A549 (cell line): ENCODE measurements at regions not wholly inside any gene's neighbourhood (a gene's known extent, or its start where the extent isn't known, plus 50 kb on each side); places are given as distances from the start of the nearest gene placed in this dataset.

Source experiments
- ATAC-seq, 2 experiments: fragments of 200-7000 bp in 1 of 2; fragments of >200 bp in 1 of 2; cut with Nextera tagmentation in 1 of 2; cut with Tn5 transposase in 1 of 2; 3 replicates each; pipeline versions ENCODE4 v1.8.0 to v1.9.1; 2018 to 2020; ENCODE audit warnings: mild to moderate bottlenecking in 1 of 2, moderate library complexity in 1 of 2
- CTCF ChIA-PET: fragments of 300-600 bp; sonication (Branson Sonifier 250); formaldehyde crosslinking; extraction: SDS; loops from one replicate; lab custom pipeline; 2021; ENCODE audit warnings: antibody characterized with exemption, inconsistent platforms; lab: Yijun Ruan, JAX
- POLR2A ChIA-PET: fragments of 350-600 bp; formaldehyde crosslinking; extraction: SDS; loops from one replicate; lab custom pipeline; 2021; ENCODE audit warnings: antibody characterized with exemption, inconsistent platforms; lab: Yijun Ruan, JAX
- DNase-seq, 2 experiments: peaks; one replicate each; pipeline versions ENCODE4 v3.0.0 to v3.0.0-alpha.2; 2011 to 2016; ENCODE audit warnings: low read depth in 1 of 2, low spot score in 1 of 2
- FAIRE-seq: peaks from 2 replicates; lab custom pipeline; 2011; peaks lifted over from hg19 to GRCh38; lab: Jason Lieb, UNC
- H3K27ac ChIP-seq, 2 experiments: fragments of >200 bp; sonication (Bioruptor Twin); formaldehyde crosslinking; 3 replicates each; pipeline ENCODE4 v1.5.1; 2016 to 2017
- H3K4me1 ChIP-seq: fragments of >200 bp; sonication (Bioruptor Twin); formaldehyde crosslinking; 3 replicates; pipeline ENCODE4 v1.6.1; 2016
- H3K4me2 ChIP-seq: fragments of >200 bp; sonication (Bioruptor Twin); formaldehyde crosslinking; 3 replicates; pipeline ENCODE4 v1.6.1; 2016
- H3K4me3 ChIP-seq: fragments of >200 bp; sonication (Bioruptor Twin); formaldehyde crosslinking; 3 replicates; pipeline ENCODE4 v1.5.1; 2016
- H3K9me3 ChIP-seq: fragments of >200 bp; sonication (Bioruptor Twin); formaldehyde crosslinking; 3 replicates; pipeline ENCODE4 v1.6.1; 2016
- CBX2 ChIP-seq: fragments of 200-600 bp; sonication (generic); IDR thresholded peaks from 2 replicates; pipeline ENCODE4 v1.6.1; 2016; ENCODE audit warnings: low read depth, mild to moderate bottlenecking, borderline replicate concordance
- CBX8 ChIP-seq: fragments of 200-600 bp; sonication (generic); IDR thresholded peaks from 2 replicates; pipeline ENCODE4 v1.6.1; 2016
- CHD2 ChIP-seq: fragments of 150-350 bp; IDR thresholded peaks from 2 replicates; pipeline ENCODE4 v1.6.1; 2014; ENCODE audit warnings: low read length; ENCODE audit not compliant: partially characterized antibody
- CTCF ChIP-seq: fragments of >200 bp; sonication (Bioruptor Twin); formaldehyde crosslinking; IDR thresholded peaks from 3 replicates; pipeline ENCODE4 v1.5.1; 2016
- ELK1 ChIP-seq: fragments of 150-350 bp; IDR thresholded peaks from 2 replicates; pipeline ENCODE4 v1.6.1; 2014; ENCODE audit warnings: low read depth, mild to moderate bottlenecking, low read length
- FOSL2 ChIP-seq, 2 experiments: fragments of 450-650 bp in 1 of 2; fragments of >200 bp in 1 of 2; sonication (Bioruptor Twin) in 1 of 2; formaldehyde crosslinking; IDR thresholded peaks; 2 replicates each; pipeline versions ENCODE4 v1.5.0 to v1.6.1; 2016 to 2020; ENCODE audit warnings: mild to moderate bottlenecking in 1 of 2, moderate library complexity in 1 of 2
- HDAC2 ChIP-seq: fragments of 200-600 bp; sonication (generic); IDR thresholded peaks from 2 replicates; pipeline ENCODE4 v1.6.1; 2016
- HES2 ChIP-seq: fragments of >200 bp; sonication (Bioruptor Twin); formaldehyde crosslinking; IDR thresholded peaks from 2 replicates; pipeline ENCODE4 v1.6.1; 2016
- HMGXB4 ChIP-seq: fragments of 250-450 bp; sonication (Bioruptor Pico); IDR thresholded peaks from 2 replicates; pipeline ENCODE4 v1.5.0; 2021; ENCODE audit warnings: mild to moderate bottlenecking, moderate library complexity, borderline replicate concordance
- HOXA7 ChIP-seq: fragments of 250-450 bp; sonication (Bioruptor Pico); IDR thresholded peaks from 2 replicates; pipeline ENCODE4 v1.5.0; 2020; ENCODE audit warnings: mild to moderate bottlenecking, moderate library complexity
- HOXB5 ChIP-seq: fragments of 250-450 bp; sonication (Bioruptor Pico); IDR thresholded peaks from 2 replicates; pipeline ENCODE4 v1.5.0; 2020; ENCODE audit warnings: mild to moderate bottlenecking, moderate library complexity
- JUNB ChIP-seq: fragments of >200 bp; sonication (Bioruptor Twin); formaldehyde crosslinking; IDR thresholded peaks from 2 replicates; pipeline ENCODE4 v1.6.1; 2016
- KDM1A ChIP-seq: fragments of 200-600 bp; sonication (generic); IDR thresholded peaks from 2 replicates; pipeline ENCODE4 v1.6.1; 2016; ENCODE audit warnings: low read depth, mild to moderate bottlenecking
- KDM5A ChIP-seq: fragments of 200-600 bp; sonication (generic); IDR thresholded peaks from 2 replicates; pipeline ENCODE4 v1.6.1; 2016; ENCODE audit warnings: antibody characterized with exemption, mild to moderate bottlenecking
- NR3C1 ChIP-seq: fragments of >200 bp; sonication (Bioruptor Twin); formaldehyde crosslinking; IDR thresholded peaks from 3 replicates; pipeline ENCODE4 v1.6.1; 2017
- RARB ChIP-seq: fragments of 250-450 bp; sonication (Bioruptor Pico); IDR thresholded peaks from 2 replicates; pipeline ENCODE4 v1.8.0; 2021; ENCODE audit warnings: mild to moderate bottlenecking, moderate library complexity
- RCOR1 ChIP-seq: fragments of 150-350 bp; IDR thresholded peaks from 2 replicates; pipeline ENCODE4 v1.6.1; 2014; ENCODE audit warnings: antibody characterized with exemption, low read length, low read depth
- RNF2 ChIP-seq: fragments of 200-600 bp; sonication (generic); IDR thresholded peaks from 2 replicates; pipeline ENCODE4 v1.6.1; 2016; ENCODE audit warnings: low read depth, mild to moderate bottlenecking, antibody characterized with exemption, moderate library complexity, borderline replicate concordance
- USF2 ChIP-seq: fragments of 450-650 bp; IDR thresholded peaks from 2 replicates; pipeline ENCODE4 v1.6.1; 2014; ENCODE audit warnings: antibody characterized with exemption
- ZC3H11A ChIP-seq: fragments of 450-650 bp; IDR thresholded peaks from 2 replicates; pipeline ENCODE4 v1.6.1; 2014; ENCODE audit warnings: antibody characterized with exemption, mild to moderate bottlenecking
- ZFP36 ChIP-seq: fragments of 450-650 bp; IDR thresholded peaks from 2 replicates; pipeline ENCODE4 v1.6.1; 2014; ENCODE audit warnings: borderline replicate concordance; ENCODE audit not compliant: partially characterized antibody
- ZNF302 ChIP-seq: fragments of 250-450 bp; sonication (Bioruptor Pico); IDR thresholded peaks from 2 replicates; pipeline ENCODE4 v1.9.0; 2021; ENCODE audit warnings: inconsistent platforms, mild to moderate bottlenecking, moderate library complexity
- WGBS: methylation state at CpG from one replicate; pipeline ENCODE4 v1.1.6; 2017; ENCODE audit errors: missing lambda C conversion rate; 5-methylcytosine and 5-hydroxymethylcytosine counted together

GRCh38 chr21:16863362-16863905 is 649.4 kb upstream of the CXADR start:
- CTCF ChIA-PET: no interaction called here
- DNase-seq (no peak), ATAC-seq (no peak)
- Histone ChIP-seq H3K9me3 (no peaks in the 10 kb centered on the region), H3K4me2 (no peak overlapping the region)
- TF ChIP-seq KDM1A: no peak
- TF ChIP-seq RNF2: no peak
- TF ChIP-seq ZC3H11A: no peak
- TF ChIP-seq CBX2: no peak
- no peak for TF ChIP-seq KDM5A
- TF ChIP-seq HDAC2: no peak
- no peak for TF ChIP-seq CBX8
- no peak for TF ChIP-seq NR3C1
- no peak for TF ChIP-seq CHD2
- TF ChIP-seq JUNB: no peak
- TF ChIP-seq ZFP36: no peak
- no peak for TF ChIP-seq USF2
- TF ChIP-seq ZNF302: no peak
- no peak for TF ChIP-seq HOXB5 (CRISPR knock-in tag)
- TF ChIP-seq, all 56 proteins: peak for 0
- POLR2A ChIA-PET: no interaction called here
- no peak for FAIRE-seq
- no peak overlapping the region for H3K4me3 ChIP-seq
- WGBS: 89% methylated on average over 1 of the region's 1 CpG
- no peaks in the 10 kb centered on the region for H3K4me1 ChIP-seq
- no peak overlapping the region for H3K27ac ChIP-seq

- POLR2A ChIA-PET: no interaction called here
- no peak overlapping the region for H3K27ac ChIP-seq
- H3K4me3 ChIP-seq: no peak overlapping the region
- DNase-seq: no peak
- no peak for TF ChIP-seq CTCF
- no peak for TF ChIP-seq ELK1
- no peak for TF ChIP-seq FOSL2 (IDR thresholded peaks at IDR 0.05)
- no peak for TF ChIP-seq FOSL2 (CRISPR knock-in tag; IDR thresholded peaks at IDR 0.05)
- TF ChIP-seq, all 56 proteins: peak for 0
- no peaks in the 10 kb centered on the region for H3K9me3 ChIP-seq
- 72% methylated on average over 4 of the region's 4 CpGs for WGBS
- no peak for FAIRE-seq
- H3K4me1 ChIP-seq: no peaks in the 10 kb centered on the region
- CTCF ChIA-PET: no interaction called here
- no peak overlapping the region for H3K4me2 ChIP-seq
- ATAC-seq: no peak
Measured at GRCh38 chr21:16863908-16864307, 648.9 kb upstream of the CXADR start.

- Histone ChIP-seq H3K9me3 (no peaks in the 10 kb centered on the region), H3K27ac (no peak overlapping the region), H3K4me3 (no peak overlapping the region), H3K4me1 (no peaks in the 10 kb centered on the region), H3K4me2 (no peak overlapping the region)
- ATAC-seq (no peak), FAIRE-seq (no peak), DNase-seq (no peak)
- ChIA-PET POLR2A (no interaction called here), CTCF (no interaction called here)
- no peak for TF ChIP-seq HOXA7 (CRISPR knock-in tag)
- TF ChIP-seq RCOR1: no peak
- TF ChIP-seq HES2: no peak
- TF ChIP-seq HMGXB4 (CRISPR knock-in tag): no peak
- TF ChIP-seq RARB (CRISPR knock-in tag): no peak
- TF ChIP-seq CBX8: no peak
Measured at GRCh38 chr21:16865632-16866031, 647.2 kb upstream of the CXADR start.
